ENCODE measurements at regions not wholly inside any gene's neighbourhood (a gene's known extent, or its start where the extent isn't known, plus 50 kb on each side); places are given as distances from the start of the nearest gene placed in this dataset.
"Not testable (repeated sequence)": the region's sequence is repeated elsewhere in the genome, so short reads cannot be mapped to it uniquely, and the experiment has no call there.

- Histone ChIP-seq H3K27me3 (ENCODE audit: insufficient read depth, low read length) (no peaks in the 10 kb centered on the region), H3K27ac (ENCODE audit: low read depth, low read length) (no peak overlapping the region), H3K4me1 (ENCODE audit: insufficient read depth, low read length) (no peaks in the 10 kb centered on the region), H3K36me3 (ENCODE audit: insufficient read depth, low read length) (no peaks in the 10 kb centered on the region), H3K4me3 (ENCODE audit: low read length in 2 of 2) (no peak overlapping the region), H3K9me3 (ENCODE audit: control insufficient read depth in 1 of 2, low read length in 2 of 2) (no peaks in the 10 kb centered on the region)
- H3K4me3 Mint-ChIP-seq, result no peak overlapping the region
- H3K27me3 Mint-ChIP-seq, result no peaks in the 10 kb centered on the region
- H3K27ac Mint-ChIP-seq, result peak overlapping the region in 1 of 7 donors; percentile 19
- DNase-seq, result no peak
- intact Hi-C loops (cut with micrococcal nuclease), result no loop called here
- ChIA-PET CTCF (ENCODE audit: partially characterized antibody) (no interaction called here), POLR2A (ENCODE audit: partially characterized antibody) (no interaction called here)
- H3K4me1 Mint-ChIP-seq, result peaks cover 0 to 2% (median under 1%) of the 10 kb centered on the region in 4 donors
- no peaks in the 10 kb centered on the region for H3K36me3 Mint-ChIP-seq
- H3K9me3 Mint-ChIP-seq, result no peaks in the 10 kb centered on the region
These were observed 175.0 kb downstream of the KLF13 start for GRCh38 chr15:31501536-31502157.

GRCh38 chr15:31502541-31503229, 176.1 kb downstream of the KLF13 start:
- POLR2A ChIA-PET (ENCODE audit: partially characterized antibody), result no interaction called here
- H3K4me1 Mint-ChIP-seq, result peaks cover 0 to 5% (median 2%) of the 10 kb centered on the region in 4 donors
- CTCF ChIA-PET (ENCODE audit: partially characterized antibody), result interaction anchor here (1.5 kb wide), 1 partner anchor 12 kb away, joined by 3 read pairs; no protein-coding TSS in a partner anchor

GRCh38 chr15:31503256-31503655, 176.6 kb downstream of the KLF13 start:
- Histone ChIP-seq H3K27me3 (ENCODE audit: insufficient read depth, low read length) (no peaks in the 10 kb centered on the region), H3K9me3 (ENCODE audit: control insufficient read depth in 1 of 2, low read length in 2 of 2) (no peaks in the 10 kb centered on the region), H3K4me3 (ENCODE audit: low read length in 2 of 2) (no peak overlapping the region), H3K36me3 (ENCODE audit: insufficient read depth, low read length) (no peaks in the 10 kb centered on the region), H3K27ac (ENCODE audit: low read depth, low read length) (no peak overlapping the region), H3K4me1 (ENCODE audit: insufficient read depth, low read length) (no peaks in the 10 kb centered on the region)
- peak overlapping the region in 2 of 7 donors; percentile 5 to 68 for H3K27ac Mint-ChIP-seq
- no peaks in the 10 kb centered on the region for H3K9me3 Mint-ChIP-seq
- H3K4me3 Mint-ChIP-seq, result no peak overlapping the region
- no peaks in the 10 kb centered on the region for H3K27me3 Mint-ChIP-seq
- H3K36me3 Mint-ChIP-seq, result no peaks in the 10 kb centered on the region
- CTCF ChIA-PET (ENCODE audit: partially characterized antibody), result interaction anchor here (1.5 kb wide), 1 partner anchor 13 kb away, joined by 3 read pairs; no protein-coding TSS in a partner anchor
- intact Hi-C loops (cut with micrococcal nuclease), result no loop called here
- POLR2A ChIA-PET (ENCODE audit: partially characterized antibody), result no interaction called here
- DNase-seq, result no peak
- peaks cover 0 to 5% (median 2%) of the 10 kb centered on the region in 4 donors for H3K4me1 Mint-ChIP-seq

More at GRCh38 chr15:31502541-31503229, 176.1 kb downstream of the KLF13 start:
- Histone ChIP-seq H3K9me3 (ENCODE audit: control insufficient read depth in 1 of 2, low read length in 2 of 2) (no peaks in the 10 kb centered on the region), H3K27ac (ENCODE audit: low read depth, low read length) (no peak overlapping the region), H3K4me3 (ENCODE audit: low read length in 2 of 2) (no peak overlapping the region), H3K36me3 (ENCODE audit: insufficient read depth, low read length) (no peaks in the 10 kb centered on the region), H3K27me3 (ENCODE audit: insufficient read depth, low read length) (no peaks in the 10 kb centered on the region), H3K4me1 (ENCODE audit: insufficient read depth, low read length) (no peaks in the 10 kb centered on the region)
- intact Hi-C loops (cut with micrococcal nuclease), result no loop called here
- Mint-ChIP-seq H3K9me3 (no peaks in the 10 kb centered on the region), H3K36me3 (no peaks in the 10 kb centered on the region), H3K27me3 (no peaks in the 10 kb centered on the region), H3K27ac (no peak overlapping the region), H3K4me3 (no peak overlapping the region)
- no peak for DNase-seq

- DNase-seq, result no peak
- intact Hi-C loops (cut with micrococcal nuclease), result no loop called here
- no peaks in the 10 kb centered on the region for H3K27me3 Mint-ChIP-seq
- no peak overlapping the region for H3K27ac ChIP-seq (ENCODE audit: low read depth, low read length)
- H3K4me3 Mint-ChIP-seq, result no peak overlapping the region
- no peak overlapping the region for H3K4me3 ChIP-seq (ENCODE audit: low read length in 2 of 2)
- peak overlapping the region in 1 of 7 donors; percentile 5 for H3K27ac Mint-ChIP-seq
- POLR2A ChIA-PET (ENCODE audit: partially characterized antibody), result no interaction called here
- H3K4me1 ChIP-seq (ENCODE audit: insufficient read depth, low read length), result no peaks in the 10 kb centered on the region
- no peaks in the 10 kb centered on the region for H3K36me3 ChIP-seq (ENCODE audit: insufficient read depth, low read length)
- H3K4me1 Mint-ChIP-seq, result peaks cover 0 to 5% (median 2%) of the 10 kb centered on the region in 4 donors
- H3K36me3 Mint-ChIP-seq, result no peaks in the 10 kb centered on the region
- no peaks in the 10 kb centered on the region for H3K9me3 Mint-ChIP-seq
- no peaks in the 10 kb centered on the region for H3K27me3 ChIP-seq (ENCODE audit: insufficient read depth, low read length)
- CTCF ChIA-PET (ENCODE audit: partially characterized antibody), result interaction anchor here (1.5 kb wide), 1 partner anchor 13 kb away, joined by 3 read pairs; no protein-coding TSS in a partner anchor
- H3K9me3 ChIP-seq (ENCODE audit: control insufficient read depth in 1 of 2, low read length in 2 of 2), result no peaks in the 10 kb centered on the region
These were observed 177.3 kb downstream of the KLF13 start for GRCh38 chr15:31503758-31504461.

GRCh38 chr15:31504462-31504839, 177.8 kb downstream of the KLF13 start:
- ChIA-PET POLR2A (ENCODE audit: partially characterized antibody) (no interaction called here), CTCF (ENCODE audit: partially characterized antibody) (interaction anchor here (1.4 to 1.5 kb wide), 2 partner anchors 14 kb away, joined by 3 to 5 read pairs; no protein-coding TSS in a partner anchor)
- no peaks in the 10 kb centered on the region for H3K9me3 Mint-ChIP-seq
- peaks cover 0 to 5% (median 2%) of the 10 kb centered on the region in 4 donors for H3K4me1 Mint-ChIP-seq
- no peak overlapping the region for H3K4me3 Mint-ChIP-seq
- H3K9me3 ChIP-seq (ENCODE audit: control insufficient read depth in 1 of 2, low read length in 2 of 2), result no peaks in the 10 kb centered on the region
- intact Hi-C loops (cut with micrococcal nuclease), result no loop called here
- H3K27me3 ChIP-seq (ENCODE audit: insufficient read depth, low read length), result no peaks in the 10 kb centered on the region
- H3K36me3 ChIP-seq (ENCODE audit: insufficient read depth, low read length), result no peaks in the 10 kb centered on the region
- H3K4me3 ChIP-seq (ENCODE audit: low read length in 2 of 2), result no peak overlapping the region
- no peaks in the 10 kb centered on the region for H3K27me3 Mint-ChIP-seq
- H3K27ac Mint-ChIP-seq, result no peak overlapping the region
- H3K27ac ChIP-seq (ENCODE audit: low read depth, low read length), result no peak overlapping the region
- no peak for DNase-seq
- no peaks in the 10 kb centered on the region for H3K4me1 ChIP-seq (ENCODE audit: insufficient read depth, low read length)
- H3K36me3 Mint-ChIP-seq, result no peaks in the 10 kb centered on the region

GRCh38 chr15:31507573-31507972, 180.9 kb downstream of the KLF13 start:
- H3K27ac ChIP-seq (ENCODE audit: low read depth, low read length); POLR2A ChIA-PET (ENCODE audit: partially characterized antibody); H3K9me3 Mint-ChIP-seq; H3K27me3 Mint-ChIP-seq; H3K36me3 Mint-ChIP-seq; H3K4me1 Mint-ChIP-seq; intact Hi-C loops (cut with micrococcal nuclease); H3K4me3 Mint-ChIP-seq; H3K4me1 ChIP-seq (ENCODE audit: insufficient read depth, low read length); H3K36me3 ChIP-seq (ENCODE audit: insufficient read depth, low read length); H3K27me3 ChIP-seq (ENCODE audit: insufficient read depth, low read length); H3K9me3 ChIP-seq (ENCODE audit: control insufficient read depth in 1 of 2, low read length in 2 of 2); DNase-seq; H3K4me3 ChIP-seq (ENCODE audit: low read length in 2 of 2): not testable (repeated sequence)
- CTCF ChIA-PET (ENCODE audit: partially characterized antibody), result interaction anchor here (1.6 to 2.9 kb wide), 3 partner anchors 9 to 378 kb away, joined by 3 to 7 read pairs (median 4); no protein-coding TSS in a partner anchor
- H3K27ac Mint-ChIP-seq, result peak overlapping the region in 1 of 7 donors; percentile 6

GRCh38 chr15:31508656-31509055, 182.0 kb downstream of the KLF13 start:
- Histone ChIP-seq H3K27me3 (ENCODE audit: insufficient read depth, low read length) (no peaks in the 10 kb centered on the region), H3K4me1 (ENCODE audit: insufficient read depth, low read length) (peaks cover 12% of the 10 kb centered on the region), H3K9me3 (ENCODE audit: control insufficient read depth in 1 of 2, low read length in 2 of 2) (no peaks in the 10 kb centered on the region), H3K4me3 (ENCODE audit: low read length in 2 of 2) (no peak overlapping the region), H3K27ac (ENCODE audit: low read depth, low read length) (no peak overlapping the region), H3K36me3 (ENCODE audit: insufficient read depth, low read length) (no peaks in the 10 kb centered on the region)
- Mint-ChIP-seq H3K27ac (no peak overlapping the region), H3K36me3 (no peaks in the 10 kb centered on the region), H3K4me1 (peaks cover 12 to 20% (median 17%) of the 10 kb centered on the region in 4 donors), H3K9me3 (no peaks in the 10 kb centered on the region), H3K27me3 (peaks cover 0 to 3% of the 10 kb centered on the region in 2 donors), H3K4me3 (no peak overlapping the region)
- ChIA-PET POLR2A (ENCODE audit: partially characterized antibody) (no interaction called here), CTCF (ENCODE audit: partially characterized antibody) (no interaction called here)
- DNase-seq, result no peak
- intact Hi-C loops (cut with micrococcal nuclease), result no loop called here
